Keratinocyte (primary cell): ENCODE measurements at regions not wholly inside any gene's neighbourhood (a gene's known extent, or its start where the extent isn't known, plus 50 kb on each side); places are given as distances from the start of the nearest gene placed in this dataset.

Source experiments
- DNase-seq: peaks from one replicate; pipeline ENCODE4 v3.0.0-alpha.2; 2011; ENCODE audit warnings: low read depth, missing footprints, low spot score
- FAIRE-seq: peaks from 2 replicates; lab custom pipeline; 2011; peaks lifted over from hg19 to GRCh38; lab: Jason Lieb, UNC
- H2AFZ ChIP-seq: 2 replicates; pipeline ENCODE4 v1.6.0; 2012; ENCODE audit warnings: low read length, control low read depth, inconsistent platforms; ENCODE audit not compliant: control insufficient read depth
- H3K27ac ChIP-seq: 2 replicates; pipeline ENCODE4 v1.5.1; 2011; ENCODE audit warnings: low read length; ENCODE audit not compliant: control insufficient read depth, insufficient read depth
- H3K27me3 ChIP-seq: 3 replicates; pipeline ENCODE4 v1.6.0; 2011; ENCODE audit warnings: low read length; ENCODE audit not compliant: control insufficient read depth, insufficient read depth; ENCODE audit errors: extremely low read depth
- H3K36me3 ChIP-seq, 2 experiments: 2 replicates in 1 of 2; 3 replicates in 1 of 2; pipeline ENCODE4 v1.5.1; 2011; ENCODE audit warnings: low read length in 2 of 2, mild to moderate bottlenecking in 1 of 2; ENCODE audit not compliant: control insufficient read depth in 2 of 2, insufficient read depth in 2 of 2; ENCODE audit errors: extremely low read depth in 1 of 2
- H3K4me1 ChIP-seq: 3 replicates; pipeline ENCODE4 v1.5.1; 2011; ENCODE audit warnings: low read length; ENCODE audit not compliant: control insufficient read depth, insufficient read depth; ENCODE audit errors: extremely low read depth
- H3K4me2 ChIP-seq: 3 replicates; pipeline ENCODE4 v1.6.0; 2011; ENCODE audit warnings: low read depth, low read length; ENCODE audit not compliant: control insufficient read depth, insufficient read depth; ENCODE audit errors: extremely low read depth
- H3K4me3 ChIP-seq, 3 experiments: fragments of 200-600 bp in 1 of 3; sonication (generic) in 1 of 3; 2 replicates in 2 of 3; 3 replicates in 1 of 3; pipeline ENCODE4 v1.5.1; 2011 to 2016; ENCODE audit warnings: low read length in 3 of 3, mild to moderate bottlenecking in 3 of 3, control low read depth in 2 of 3, inconsistent platforms in 1 of 3, low read depth in 1 of 3, mixed read lengths in 1 of 3, mixed run types in 1 of 3, moderate library complexity in 1 of 3; ENCODE audit not compliant: control insufficient read depth in 2 of 3, insufficient read depth in 2 of 3; ENCODE audit errors: extremely low read depth in 1 of 3
- H3K79me2 ChIP-seq: 2 replicates; pipeline ENCODE4 v1.6.0; 2012; ENCODE audit warnings: low read length; ENCODE audit not compliant: control insufficient read depth, insufficient read depth
- H3K9ac ChIP-seq: 3 replicates; pipeline ENCODE4 v1.6.0; 2011; ENCODE audit warnings: low read length; ENCODE audit not compliant: control insufficient read depth, insufficient read depth; ENCODE audit errors: extremely low read depth
- H3K9me1 ChIP-seq: 3 replicates; pipeline ENCODE4 v1.6.0; 2011; ENCODE audit warnings: low read length; ENCODE audit not compliant: control insufficient read depth, insufficient read depth; ENCODE audit errors: extremely low read depth
- H3K9me3 ChIP-seq: 2 replicates; pipeline ENCODE4 v1.5.1; 2012; ENCODE audit warnings: low read depth, low read length; ENCODE audit not compliant: control insufficient read depth
- H4K20me1 ChIP-seq: 3 replicates; pipeline ENCODE4 v1.6.0; 2011; ENCODE audit warnings: low read length; ENCODE audit not compliant: control insufficient read depth, insufficient read depth; ENCODE audit errors: extremely low read depth
- EZH2 ChIP-seq: IDR thresholded peaks from one replicate; pipeline ENCODE4 v1.6.1; 2012; ENCODE audit warnings: inconsistent platforms, mild to moderate bottlenecking, low read length, moderate library complexity
- dilution Hi-C: fragments of 300-500 bp; cut with MboI; formaldehyde crosslinking; loops from one replicate; pipeline ENCODE4 v1.7.0; 2020; ENCODE audit warnings: low sequenced_read_pairs; ENCODE audit not compliant: extremely low pct_ligation_motif_present
- TF ChIP-seq, protein P1 (sequence below), 3 experiments: IDR thresholded peaks in 1 of 3; conservative IDR thresholded peaks in 1 of 3; optimal IDR thresholded peaks in 1 of 3; 2 replicates in 2 of 3; 3 replicates in 1 of 3; pipeline versions ENCODE3 to v1.5.1; 2011; ENCODE audit warnings: low read length in 3 of 3, mild to moderate bottlenecking in 3 of 3, moderate library complexity in 2 of 3, control low read depth in 1 of 3, inconsistent platforms in 1 of 3; ENCODE audit not compliant: insufficient read depth in 2 of 3; ENCODE audit errors: extremely low read depth in 1 of 3

GRCh38 chr22:49561976-49562375 is 265.7 kb downstream of the BRD1 start:
- DNase-seq (no peak), FAIRE-seq (no peak)
- H3K36me3 ChIP-seq: no peaks in the 10 kb centered on the region
- no peak overlapping the region for H2AFZ ChIP-seq
- H4K20me1 ChIP-seq: no peaks in the 10 kb centered on the region
- no peak overlapping the region for H3K9ac ChIP-seq
- no peak overlapping the region for H3K4me3 ChIP-seq
- H3K27me3 ChIP-seq: no peaks in the 10 kb centered on the region
- H3K9me1 ChIP-seq: no peaks in the 10 kb centered on the region
- no peak overlapping the region for H3K27ac ChIP-seq
- dilution Hi-C loops: no loop called here
- no peaks in the 10 kb centered on the region for H3K79me2 ChIP-seq
- peaks cover 21% of the 10 kb centered on the region for H3K9me3 ChIP-seq
- TF ChIP-seq, protein P1, sequence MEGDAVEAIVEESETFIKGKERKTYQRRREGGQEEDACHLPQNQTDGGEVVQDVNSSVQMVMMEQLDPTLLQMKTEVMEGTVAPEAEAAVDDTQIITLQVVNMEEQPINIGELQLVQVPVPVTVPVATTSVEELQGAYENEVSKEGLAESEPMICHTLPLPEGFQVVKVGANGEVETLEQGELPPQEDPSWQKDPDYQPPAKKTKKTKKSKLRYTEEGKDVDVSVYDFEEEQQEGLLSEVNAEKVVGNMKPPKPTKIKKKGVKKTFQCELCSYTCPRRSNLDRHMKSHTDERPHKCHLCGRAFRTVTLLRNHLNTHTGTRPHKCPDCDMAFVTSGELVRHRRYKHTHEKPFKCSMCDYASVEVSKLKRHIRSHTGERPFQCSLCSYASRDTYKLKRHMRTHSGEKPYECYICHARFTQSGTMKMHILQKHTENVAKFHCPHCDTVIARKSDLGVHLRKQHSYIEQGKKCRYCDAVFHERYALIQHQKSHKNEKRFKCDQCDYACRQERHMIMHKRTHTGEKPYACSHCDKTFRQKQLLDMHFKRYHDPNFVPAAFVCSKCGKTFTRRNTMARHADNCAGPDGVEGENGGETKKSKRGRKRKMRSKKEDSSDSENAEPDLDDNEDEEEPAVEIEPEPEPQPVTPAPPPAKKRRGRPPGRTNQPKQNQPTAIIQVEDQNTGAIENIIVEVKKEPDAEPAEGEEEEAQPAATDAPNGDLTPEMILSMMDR (optimal IDR thresholded peaks at IDR 0.05 in 1 of 3, IDR thresholded peaks at IDR 0.05 in 1 of 3, conservative IDR thresholded peaks at IDR 0.05 in 1 of 3; ENCODE audit: extremely low read depth in 1 of 3, insufficient read depth in 2 of 3, low read length in 3 of 3): no peak
- no peak for TF ChIP-seq EZH2
- no peaks in the 10 kb centered on the region for H3K4me1 ChIP-seq
- no peak overlapping the region for H3K4me2 ChIP-seq

GRCh38 chr22:49561338-49561737 is 266.3 kb downstream of the BRD1 start:
- Histone ChIP-seq H3K4me3 (no peak overlapping the region), H3K79me2 (no peaks in the 10 kb centered on the region), H3K9me1 (no peaks in the 10 kb centered on the region), H3K36me3 (no peaks in the 10 kb centered on the region), H3K9me3 (peaks cover 20% of the 10 kb centered on the region), H3K4me2 (no peak overlapping the region), H4K20me1 (no peaks in the 10 kb centered on the region), H2AFZ (no peak overlapping the region), H3K27ac (no peak overlapping the region), H3K4me1 (no peaks in the 10 kb centered on the region), H3K27me3 (no peaks in the 10 kb centered on the region), H3K9ac (no peak overlapping the region)
- TF ChIP-seq EZH2: no peak
- TF ChIP-seq, protein P1 (optimal IDR thresholded peaks at IDR 0.05 in 1 of 3, IDR thresholded peaks at IDR 0.05 in 1 of 3, conservative IDR thresholded peaks at IDR 0.05 in 1 of 3; ENCODE audit: extremely low read depth in 1 of 3, insufficient read depth in 2 of 3, low read length in 3 of 3): no peak
- dilution Hi-C loops: no loop called here
- FAIRE-seq (no peak), DNase-seq (no peak)
